H1 (cell line): ENCODE measurements at regions not wholly inside any gene's neighbourhood (a gene's known extent, or its start where the extent isn't known, plus 50 kb on each side); places are given as distances from the start of the nearest gene placed in this dataset.

Source experiments
- CTCF ChIA-PET: fragments of 300-600 bp; sonication (Branson Sonifier 250); formaldehyde crosslinking; loops from one replicate; lab custom pipeline; 2021; ENCODE audit not compliant: partially characterized antibody; lab: Charles Lee
- POLR2A ChIA-PET: fragments of 300-600 bp; sonication (Branson Sonifier 250); formaldehyde crosslinking; loops from one replicate; lab custom pipeline; 2021; ENCODE audit warnings: inconsistent platforms; ENCODE audit not compliant: partially characterized antibody; lab: Charles Lee
- DNase-seq, 2 experiments: peaks; one replicate each; pipeline versions ENCODE4 v3.0.0 to v3.0.0-alpha.2; 2010 to 2022; ENCODE audit warnings: low spot score in 2 of 2, low read depth in 1 of 2, mixed read lengths in 1 of 2
- FAIRE-seq: peaks from 2 replicates; lab custom pipeline; 2011; peaks lifted over from hg19 to GRCh38; lab: Jason Lieb, UNC
- H2AFZ ChIP-seq: 2 replicates; pipeline ENCODE4 v1.8.1; 2012; ENCODE audit warnings: low read length, inconsistent platforms
- H2AK5ac ChIP-seq: 2 replicates; pipeline ENCODE4 v1.6.1; 2013; ENCODE audit warnings: low read depth, low read length
- H2BK120ac ChIP-seq: replicated peaks from 2 replicates; pipeline ENCODE3; 2013; ENCODE audit warnings: low read depth, low read length, inconsistent platforms
- H2BK12ac ChIP-seq: 2 replicates; pipeline ENCODE4 v1.6.1; 2013; ENCODE audit warnings: low read depth, low read length
- H2BK15ac ChIP-seq: 2 replicates; pipeline ENCODE4 v1.6.1; 2013; ENCODE audit warnings: low read length
- H2BK20ac ChIP-seq: 2 replicates; pipeline ENCODE4 v1.6.1; 2013; ENCODE audit warnings: low read length
- H2BK5ac ChIP-seq: 2 replicates; pipeline ENCODE4 v1.6.1; 2013; ENCODE audit warnings: low read depth, low read length
- H3K14ac ChIP-seq: 2 replicates; pipeline ENCODE4 v1.6.1; 2013; ENCODE audit warnings: inconsistent platforms; ENCODE audit not compliant: insufficient read length
- H3K18ac ChIP-seq: 2 replicates; pipeline ENCODE4 v1.6.1; 2013; ENCODE audit warnings: low read length; ENCODE audit errors: extremely low read depth
- H3K23ac ChIP-seq: 2 replicates; pipeline ENCODE4 v1.6.1; 2013; ENCODE audit warnings: inconsistent platforms; ENCODE audit not compliant: insufficient read length
- H3K23me2 ChIP-seq: 2 replicates; pipeline ENCODE4 v1.6.1; 2013; ENCODE audit warnings: low read depth, low read length
- H3K27ac ChIP-seq: 2 replicates; pipeline ENCODE4 v1.6.1; 2011; ENCODE audit warnings: low read depth, low read length, inconsistent platforms
- H3K27me3 ChIP-seq, 4 experiments: replicated peaks in 1 of 4; 1 replicate in 1 of 4; 2 replicates in 3 of 4; pipeline versions ENCODE4 v1.6.1 to v1.8.1; 2011 to 2013; ENCODE audit warnings: low read length in 3 of 4, mild to moderate bottlenecking in 3 of 4, inconsistent platforms in 2 of 4, mixed read lengths in 2 of 4, moderate library complexity in 1 of 4; ENCODE audit not compliant: control insufficient read depth in 3 of 4, insufficient read depth in 3 of 4; ENCODE audit errors: extremely low read depth in 1 of 4
- H3K36me3 ChIP-seq, 4 experiments: 2 replicates each; pipeline versions ENCODE4 v1.6.1 to v1.8.1; 2011 to 2013; ENCODE audit warnings: mild to moderate bottlenecking in 4 of 4, low read length in 3 of 4, moderate library complexity in 2 of 4, control low read depth in 1 of 4, inconsistent platforms in 1 of 4; ENCODE audit not compliant: insufficient read depth in 4 of 4, control insufficient read depth in 2 of 4
- H3K4ac ChIP-seq: replicated peaks from 2 replicates; pipeline ENCODE3; 2013; ENCODE audit warnings: low read length, low read depth, mixed read lengths, inconsistent platforms; ENCODE audit not compliant: insufficient read length
- H3K4me1 ChIP-seq, 4 experiments: replicated peaks in 1 of 4; 1 replicate in 1 of 4; 2 replicates in 3 of 4; pipeline versions ENCODE4 v1.6.1 to v1.8.1; 2011 to 2013; ENCODE audit warnings: low read length in 3 of 4, inconsistent platforms in 2 of 4, mixed read lengths in 1 of 4; ENCODE audit not compliant: insufficient read depth in 4 of 4, control insufficient read depth in 3 of 4
- H3K4me2 ChIP-seq, 2 experiments: 2 replicates each; pipeline versions ENCODE4 v1.6.1 to v1.8.1; 2011 to 2013; ENCODE audit warnings: low read depth in 2 of 2, low read length in 2 of 2, control low read depth in 1 of 2, inconsistent platforms in 1 of 2, mild to moderate bottlenecking in 1 of 2; ENCODE audit not compliant: insufficient read depth in 1 of 2
- H3K4me3 ChIP-seq, 4 experiments: fragments of 200-600, 300-600 bp in 1 of 4; sonication (generic), shearing (Covaris generic), sonication (Bioruptor Twin) in 1 of 4; 2 replicates each; pipeline versions ENCODE4 v1.5.1 to v1.8.1; 2011 to 2016; ENCODE audit warnings: low read length in 4 of 4, low read depth in 3 of 4, control low read depth in 2 of 4, inconsistent platforms in 2 of 4, mild to moderate bottlenecking in 2 of 4, mixed read lengths in 1 of 4, moderate library complexity in 1 of 4; ENCODE audit not compliant: insufficient read depth in 2 of 4; ENCODE audit errors: extremely low read depth in 1 of 4
- H3K56ac ChIP-seq: replicated peaks from 2 replicates; pipeline ENCODE3; 2013; ENCODE audit warnings: low read depth, mild to moderate bottlenecking, mixed read lengths, low read length, inconsistent platforms; ENCODE audit not compliant: insufficient read length
- H3K79me1 ChIP-seq: 2 replicates; pipeline ENCODE4 v1.6.1; 2013; ENCODE audit warnings: low read depth, low read length, control low read depth
- H3K79me2 ChIP-seq, 2 experiments: 2 replicates each; pipeline versions ENCODE4 v1.6.1 to v1.8.1; 2012 to 2013; ENCODE audit warnings: low read length in 2 of 2, mild to moderate bottlenecking in 2 of 2, inconsistent platforms in 1 of 2; ENCODE audit not compliant: insufficient read depth in 2 of 2, control insufficient read depth in 1 of 2
- H3K9ac ChIP-seq, 4 experiments: replicated peaks in 1 of 4; 1 replicate in 1 of 4; 2 replicates in 3 of 4; pipeline versions ENCODE4 v1.6.1 to v1.8.1; 2011 to 2013; ENCODE audit warnings: low read depth in 3 of 4, low read length in 3 of 4, control low read depth in 2 of 4, mild to moderate bottlenecking in 2 of 4, moderate library complexity in 2 of 4, inconsistent platforms in 1 of 4; ENCODE audit errors: extremely low read depth in 1 of 4
- H3K9me3 ChIP-seq, 2 experiments: 2 replicates each; pipeline versions ENCODE4 v1.6.1 to v1.8.1; 2012 to 2013; ENCODE audit warnings: mild to moderate bottlenecking in 2 of 2, moderate library complexity in 2 of 2, control low read depth in 1 of 2, inconsistent platforms in 1 of 2, low read depth in 1 of 2, low read length in 1 of 2, mixed read lengths in 1 of 2; ENCODE audit not compliant: insufficient read depth in 2 of 2
- H4K20me1 ChIP-seq, 2 experiments: replicated peaks in 1 of 2; 2 replicates each; pipeline versions ENCODE3 to v1.8.1; 2011 to 2013; ENCODE audit warnings: inconsistent platforms in 2 of 2, low read length in 2 of 2, mild to moderate bottlenecking in 1 of 2; ENCODE audit not compliant: insufficient read depth in 2 of 2, control insufficient read depth in 1 of 2
- H4K5ac ChIP-seq: 2 replicates; pipeline ENCODE4 v1.6.1; 2013; ENCODE audit warnings: low read length, low read depth, mixed read lengths, inconsistent platforms; ENCODE audit not compliant: insufficient read length
- H4K8ac ChIP-seq: 2 replicates; pipeline ENCODE4 v1.8.0; 2013; ENCODE audit warnings: mild to moderate bottlenecking, moderate library complexity, low read length, inconsistent platforms; ENCODE audit not compliant: insufficient read depth; ENCODE audit errors: extremely low read depth
- H4K91ac ChIP-seq: replicated peaks from 2 replicates; pipeline ENCODE3; 2013; ENCODE audit warnings: low read length, mixed read lengths, inconsistent platforms; ENCODE audit not compliant: insufficient read length
- ASH2L ChIP-seq: fragments of 200-600, 300-600 bp; sonication (generic); IDR thresholded peaks from one replicate; pipeline ENCODE4 v1.7.1; 2017; ENCODE audit warnings: low read length
- CEBPB ChIP-seq: IDR thresholded peaks from 2 replicates; pipeline ENCODE4 v1.6.1; 2012; ENCODE audit warnings: low read depth, low read length
- EP300 ChIP-seq, 2 experiments: IDR thresholded peaks; 1 replicate in 1 of 2; 2 replicates in 1 of 2; pipeline ENCODE4 v1.6.1; 2011 to 2012; ENCODE audit warnings: low read depth in 2 of 2, low read length in 2 of 2, mild to moderate bottlenecking in 2 of 2, borderline replicate concordance in 1 of 2, inconsistent platforms in 1 of 2, moderate library complexity in 1 of 2
- HDAC2 ChIP-seq, 2 experiments: fragments of 300-600 bp in 1 of 2; sonication (generic) in 1 of 2; IDR thresholded peaks; 2 replicates each; pipeline ENCODE4 v1.6.1; 2011 to 2012; ENCODE audit warnings: low read depth in 2 of 2, low read length in 2 of 2, mild to moderate bottlenecking in 2 of 2, moderate library complexity in 2 of 2, borderline replicate concordance in 1 of 2, inconsistent platforms in 1 of 2
- JUND ChIP-seq: IDR thresholded peaks from 2 replicates; pipeline ENCODE4 v1.6.1; 2011; ENCODE audit warnings: mild to moderate bottlenecking, improper control_type of control experiment, low read length
- NANOG ChIP-seq: IDR thresholded peaks from 2 replicates; pipeline ENCODE4 v1.6.1; 2011; ENCODE audit warnings: low read length, low read depth, mild to moderate bottlenecking, inconsistent platforms; ENCODE audit not compliant: insufficient read depth, poor library complexity, severe bottlenecking
- POU5F1 ChIP-seq: IDR thresholded peaks from 2 replicates; pipeline ENCODE4 v1.6.1; 2011; ENCODE audit warnings: low read depth, mild to moderate bottlenecking, low read length, moderate library complexity
- TAF7 ChIP-seq: optimal IDR thresholded peaks from 2 replicates; pipeline ENCODE3; 2011; ENCODE audit warnings: low read depth, mild to moderate bottlenecking, inconsistent platforms, low read length, moderate library complexity, borderline replicate concordance
- TEAD4 ChIP-seq: IDR thresholded peaks from 2 replicates; pipeline ENCODE4 v1.6.1; 2012; ENCODE audit warnings: low read depth, low read length, inconsistent platforms, mixed read lengths
- USF2 ChIP-seq: IDR thresholded peaks from 2 replicates; pipeline ENCODE4 v1.6.1; 2011; ENCODE audit warnings: low read length, improper control_type of control experiment
- WGBS, 2 experiments: shearing (Covaris generic) in 1 of 2; methylation state at CpG; one replicate each; pipeline versions ENCODE4 v1.1.6 to v1.1.7; 2013 to 2015; ENCODE audit warnings: low lambda C conversion rate in 2 of 2, mixed read lengths in 2 of 2, inconsistent platforms in 1 of 2, low coverage in 1 of 2, missing lambda C conversion rate in 1 of 2; ENCODE audit not compliant: insufficient replicate concordance in 2 of 2, insufficient coverage in 1 of 2, insufficient read length in 1 of 2; ENCODE audit errors: extremely low coverage in 1 of 2, missing lambda C conversion rate in 1 of 2; 5-methylcytosine and 5-hydroxymethylcytosine counted together

- Histone ChIP-seq H3K27ac (no peak overlapping the region), H3K36me3 (no peaks in the 10 kb centered on the region), H3K79me1 (no peaks in the 10 kb centered on the region), H2AK5ac (no peak overlapping the region), H2BK12ac (no peak overlapping the region), H3K56ac (no peak overlapping the region), H2BK15ac (no peak overlapping the region), H3K4me2 (no peak overlapping the region), H2BK20ac (no peak overlapping the region), H4K5ac (no peak overlapping the region)
- 83% methylated on average over 2 of the region's 2 CpGs; no CpG with 5 or more reads in 1 of the 2 experiments for WGBS, 2 experiments
- POLR2A ChIA-PET = no interaction called here
- CTCF ChIA-PET = interaction anchor here (1.0 kb wide), 1 partner anchor 124 kb away, joined by 4 read pairs; no protein-coding TSS in a partner anchor
- TF ChIP-seq CEBPB = no peak
- TF ChIP-seq NANOG = no peak
- TF ChIP-seq EP300 (IDR thresholded peaks at IDR 0.05; ENCODE audit: borderline replicate concordance in 1 of 2, low read depth in 2 of 2, low read length in 2 of 2) = no peak
- no peak for TF ChIP-seq TEAD4
- no peak for TF ChIP-seq HDAC2 (IDR thresholded peaks at IDR 0.05; ENCODE audit: borderline replicate concordance in 1 of 2, low read depth in 2 of 2, low read length in 2 of 2)
- TF ChIP-seq USF2 = no peak
- TF ChIP-seq POU5F1 = no peak
- TF ChIP-seq ASH2L = no peak
- TF ChIP-seq JUND = no peak
- TF ChIP-seq TAF7 = no peak
- TF ChIP-seq, all 59 proteins: peak for 0
- Histone ChIP-seq H3K4ac (no peak overlapping the region), H2BK5ac (no peak overlapping the region), H3K79me2 (no peaks in the 10 kb centered on the region), H3K4me1 (no peaks in the 10 kb centered on the region), H3K14ac (no peak overlapping the region), H3K18ac (no peak overlapping the region), H3K9ac (no peak overlapping the region), H3K4me3 (no peak overlapping the region), H3K9me3 (peaks cover 4 to 7% of the 10 kb centered on the region in 2 experiments; a peak in 1 of 4 replicates), H2AFZ (no peak overlapping the region), H3K27me3 (no peaks in the 10 kb centered on the region), H4K20me1 (no peaks in the 10 kb centered on the region), H4K91ac (no peak overlapping the region), H3K23me2 (no peaks in the 10 kb centered on the region; the same call in 1 of the 2 replicates), H4K8ac (no peak overlapping the region), H2BK120ac (no peak overlapping the region), H3K23ac (no peak overlapping the region)
- DNase-seq (no peak), FAIRE-seq (no peak)
These were observed 122.9 kb downstream of the BASP1 start for GRCh38 chr5:17340379-17340778.
